ENCODE measurements at regions not wholly inside any gene's neighbourhood (a gene's known extent, or its start where the extent isn't known, plus 50 kb on each side); places are given as distances from the start of the nearest gene placed in this dataset.
A peak's percentile ranks its signal among the peaks of the same experiment; 100 is the strongest.

DNA sequence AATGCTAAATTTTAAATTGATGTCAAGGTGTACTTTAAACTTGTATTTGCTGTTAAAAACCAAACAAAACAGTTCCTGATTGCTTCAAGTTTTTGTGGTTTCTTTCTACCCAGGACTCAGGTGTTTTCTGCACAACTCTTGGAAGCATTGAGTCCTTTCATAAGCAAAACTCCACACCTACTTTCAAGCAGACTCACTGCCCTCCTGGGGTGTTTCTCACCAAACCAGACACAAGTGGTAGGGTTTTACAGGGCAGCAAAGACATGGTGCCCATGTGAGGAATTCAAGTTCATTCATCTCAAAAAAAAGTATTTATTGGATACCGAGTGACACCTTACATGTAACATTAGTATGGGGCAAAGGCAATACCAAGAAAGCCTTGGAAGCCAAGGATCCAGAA is 146.7 kb upstream of the BNIP2 start:
- DNase-seq, result no peak
- no peaks in the 10 kb centered on the region for H3K4me1 ChIP-seq (ENCODE audit: control insufficient read depth, insufficient read depth, low read length)
- H3K4me3 ChIP-seq (ENCODE audit: low read length), result no peak overlapping the region
- H3K36me3 ChIP-seq (ENCODE audit: control insufficient read depth, insufficient read depth, low read length), result no peaks in the 10 kb centered on the region
- H3K27me3 ChIP-seq (ENCODE audit: control insufficient read depth, insufficient read depth, low read length), result no peaks in the 10 kb centered on the region
- WGBS (ENCODE audit: insufficient coverage), result no CpG with 5 or more reads among the region's 1 CpG
- H3K27ac ChIP-seq (ENCODE audit: low read length), result no peak overlapping the region
- H3K9me3 ChIP-seq (replicated peaks; ENCODE audit: control insufficient read depth, low read depth, low read length), result no peaks in the 10 kb centered on the region

DNA sequence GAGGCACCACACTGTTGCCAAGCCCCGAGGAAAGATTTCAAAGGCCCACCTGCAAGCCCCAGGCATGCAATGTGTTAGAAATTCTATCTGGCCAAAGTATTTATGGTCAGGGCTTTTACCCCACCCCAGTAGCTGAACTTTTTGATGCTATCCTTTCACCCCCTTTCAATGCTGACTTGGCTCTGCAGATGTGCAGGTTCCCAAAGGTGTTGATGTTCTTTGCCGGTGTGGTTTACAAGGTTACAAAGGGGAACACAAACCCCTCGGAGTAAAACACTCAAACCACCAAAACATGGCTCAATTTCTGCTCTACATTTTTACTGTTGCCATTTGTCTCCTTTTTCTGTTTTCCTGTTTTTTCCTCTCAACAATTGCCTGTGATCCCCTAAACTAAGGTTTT is 145.4 kb upstream of the BNIP2 start:
- no peaks in the 10 kb centered on the region for H3K27me3 ChIP-seq (ENCODE audit: control insufficient read depth, insufficient read depth, low read length)
- WGBS (ENCODE audit: insufficient coverage), result no CpG with 5 or more reads among the region's 3 CpGs
- no peaks in the 10 kb centered on the region for H3K36me3 ChIP-seq (ENCODE audit: control insufficient read depth, insufficient read depth, low read length)
- no peak for DNase-seq
- H3K27ac ChIP-seq (ENCODE audit: low read length), result no peak overlapping the region
- H3K4me3 ChIP-seq (ENCODE audit: low read length), result no peak overlapping the region
- H3K4me1 ChIP-seq (ENCODE audit: control insufficient read depth, insufficient read depth, low read length), result no peaks in the 10 kb centered on the region
- no peaks in the 10 kb centered on the region for H3K9me3 ChIP-seq (replicated peaks; ENCODE audit: control insufficient read depth, low read depth, low read length)

DNA sequence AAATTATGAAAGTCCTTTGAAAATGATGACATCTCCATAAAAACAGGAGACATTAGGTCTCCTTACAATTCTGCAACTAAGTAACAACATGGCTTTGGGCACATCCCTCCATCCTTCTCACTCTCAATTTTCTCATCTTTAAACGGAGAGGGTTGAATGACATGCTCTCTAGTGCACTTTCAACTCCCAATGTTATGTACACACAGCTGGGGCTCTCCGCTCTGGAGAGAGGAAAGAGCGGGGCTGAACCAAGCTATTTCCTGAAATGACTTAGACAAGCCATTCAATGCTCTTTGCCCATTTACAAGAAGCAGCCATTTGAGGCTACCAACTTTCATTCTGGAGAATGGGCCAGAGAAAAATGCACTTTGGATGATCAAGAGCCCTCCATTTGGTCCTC is 144.2 kb upstream of the BNIP2 start:
- WGBS (ENCODE audit: insufficient coverage), result no CpG with 5 or more reads among the region's 3 CpGs

DNA sequence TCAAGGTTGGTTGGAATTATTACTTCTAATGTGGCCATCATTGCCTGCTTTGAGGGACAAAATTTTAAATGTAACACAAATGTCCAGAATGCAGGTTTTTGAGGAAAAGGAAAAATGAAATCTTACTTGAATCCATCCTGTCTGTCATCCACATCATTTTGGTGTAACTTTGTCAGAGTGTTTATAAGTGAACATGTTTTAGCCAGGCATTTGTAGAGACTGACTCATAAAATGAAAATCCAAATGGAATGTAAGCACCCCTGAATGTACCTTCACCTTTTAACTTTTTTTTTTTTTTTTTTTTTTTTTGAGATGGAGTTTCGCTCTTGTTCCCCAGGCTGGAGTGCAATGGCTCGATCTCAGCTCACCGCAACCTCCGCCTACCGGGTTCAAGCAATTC is 141.8 kb upstream of the BNIP2 start:
- Histone ChIP-seq H3K4me1 (ENCODE audit: control insufficient read depth, insufficient read depth, low read length) (no peaks in the 10 kb centered on the region), H3K27me3 (ENCODE audit: control insufficient read depth, insufficient read depth, low read length) (peaks cover 2% of the 10 kb centered on the region), H3K4me3 (ENCODE audit: low read length) (no peak overlapping the region), H3K36me3 (ENCODE audit: control insufficient read depth, insufficient read depth, low read length) (no peaks in the 10 kb centered on the region), H3K27ac (ENCODE audit: low read length) (no peak overlapping the region), H3K9me3 (replicated peaks; ENCODE audit: control insufficient read depth, low read depth, low read length) (no peaks in the 10 kb centered on the region)
- no peak for DNase-seq
- WGBS (ENCODE audit: insufficient coverage), result 96% methylated on average over 4 of the region's 5 CpGs

More for the DNA sequence above, 144.2 kb upstream of the BNIP2 start:
- no peaks in the 10 kb centered on the region for H3K36me3 ChIP-seq (ENCODE audit: control insufficient read depth, insufficient read depth, low read length)
- no peaks in the 10 kb centered on the region for H3K27me3 ChIP-seq (ENCODE audit: control insufficient read depth, insufficient read depth, low read length)
- H3K9me3 ChIP-seq (replicated peaks; ENCODE audit: control insufficient read depth, low read depth, low read length), result no peaks in the 10 kb centered on the region
- no peaks in the 10 kb centered on the region for H3K4me1 ChIP-seq (ENCODE audit: control insufficient read depth, insufficient read depth, low read length)
- no peak overlapping the region for H3K4me3 ChIP-seq (ENCODE audit: low read length)
- H3K27ac ChIP-seq (ENCODE audit: low read length), result no peak overlapping the region
- no peak for DNase-seq

DNA sequence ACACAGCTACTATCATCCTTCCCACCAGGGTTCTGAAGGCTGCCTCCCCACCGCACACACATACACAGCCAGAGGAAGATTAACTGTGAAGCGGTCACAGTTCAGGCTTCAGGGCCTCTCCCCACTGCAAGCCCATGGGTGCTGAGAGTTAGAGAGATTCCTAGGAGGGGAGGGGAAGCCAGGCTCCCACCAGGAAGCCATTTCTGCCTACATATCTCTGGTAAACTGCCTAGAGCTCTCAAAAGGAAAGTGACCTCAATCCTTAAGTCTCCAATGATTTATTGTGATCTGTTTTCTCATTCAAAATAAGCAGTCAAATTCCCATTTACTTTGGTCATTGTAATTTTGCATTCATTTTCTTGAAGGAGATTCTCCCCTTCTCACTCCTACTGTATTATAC is 141.0 kb upstream of the BNIP2 start:
- DNase-seq, result no peak
- H3K4me3 ChIP-seq (ENCODE audit: low read length), result no peak overlapping the region
- H3K36me3 ChIP-seq (ENCODE audit: control insufficient read depth, insufficient read depth, low read length), result no peaks in the 10 kb centered on the region
- no peak overlapping the region for H3K27ac ChIP-seq (ENCODE audit: low read length)
- H3K27me3 ChIP-seq (ENCODE audit: control insufficient read depth, insufficient read depth, low read length), result peaks cover 2% of the 10 kb centered on the region
- no peaks in the 10 kb centered on the region for H3K9me3 ChIP-seq (replicated peaks; ENCODE audit: control insufficient read depth, low read depth, low read length)
- WGBS (ENCODE audit: insufficient coverage), result no CpG with 5 or more reads among the region's 2 CpGs
- no peaks in the 10 kb centered on the region for H3K4me1 ChIP-seq (ENCODE audit: control insufficient read depth, insufficient read depth, low read length)

DNA sequence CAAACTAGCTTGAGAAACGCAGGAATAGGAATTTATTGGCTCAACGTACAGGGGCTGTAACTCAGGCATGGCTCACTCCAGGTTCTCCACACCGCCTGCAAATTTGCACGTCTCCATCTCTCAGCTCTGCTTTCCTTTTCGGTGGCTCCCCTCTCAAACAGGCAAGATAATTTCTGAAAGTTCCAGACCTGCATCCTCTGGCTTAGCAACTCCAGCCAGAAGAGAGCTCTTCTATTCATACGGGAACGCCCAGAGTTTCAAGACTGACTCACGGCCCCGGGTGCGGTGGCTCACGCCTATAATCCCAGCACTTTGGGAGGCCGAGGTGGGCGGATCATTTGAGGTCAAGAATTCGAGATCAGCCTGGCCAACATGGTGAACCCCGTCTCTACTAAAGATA is 139.7 kb upstream of the BNIP2 start:
- H3K9me3 ChIP-seq (replicated peaks; ENCODE audit: control insufficient read depth, low read depth, low read length), result no peaks in the 10 kb centered on the region
- 85% methylated on average over 13 of the region's 15 CpGs for WGBS (ENCODE audit: insufficient coverage)
- H3K27me3 ChIP-seq (ENCODE audit: control insufficient read depth, insufficient read depth, low read length), result peaks cover 2% of the 10 kb centered on the region
- no peak overlapping the region for H3K4me3 ChIP-seq (ENCODE audit: low read length)
- no peak for DNase-seq
- no peaks in the 10 kb centered on the region for H3K4me1 ChIP-seq (ENCODE audit: control insufficient read depth, insufficient read depth, low read length)
- H3K27ac ChIP-seq (ENCODE audit: low read length), result no peak overlapping the region
- no peaks in the 10 kb centered on the region for H3K36me3 ChIP-seq (ENCODE audit: control insufficient read depth, insufficient read depth, low read length)

DNA sequence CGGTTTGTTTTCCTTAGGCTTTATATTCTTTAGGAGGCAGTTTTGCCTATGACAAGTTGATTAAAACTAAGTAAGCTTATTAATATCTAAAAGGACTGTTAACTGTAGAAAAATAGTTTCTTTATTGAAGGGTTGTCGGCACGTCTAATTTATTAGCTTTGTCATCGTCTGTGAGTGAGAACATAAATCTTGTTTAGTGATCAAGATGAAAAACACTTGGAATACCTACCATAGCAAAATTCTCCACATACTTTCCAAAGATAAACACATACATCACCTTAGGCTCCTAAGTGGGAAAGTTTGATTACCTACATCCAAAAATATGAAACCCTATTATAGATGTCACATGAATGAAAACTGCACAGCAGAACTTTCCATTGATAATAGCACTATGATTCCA is 139.1 kb upstream of the BNIP2 start:
- H3K27me3 ChIP-seq (ENCODE audit: control insufficient read depth, insufficient read depth, low read length), result peaks cover 2% of the 10 kb centered on the region
- WGBS (ENCODE audit: insufficient coverage), result no CpG with 5 or more reads among the region's 4 CpGs
- no peaks in the 10 kb centered on the region for H3K9me3 ChIP-seq (replicated peaks; ENCODE audit: control insufficient read depth, low read depth, low read length)
- DNase-seq, result no peak
- H3K4me3 ChIP-seq (ENCODE audit: low read length), result no peak overlapping the region
- H3K36me3 ChIP-seq (ENCODE audit: control insufficient read depth, insufficient read depth, low read length), result no peaks in the 10 kb centered on the region
- no peak overlapping the region for H3K27ac ChIP-seq (ENCODE audit: low read length)
- H3K4me1 ChIP-seq (ENCODE audit: control insufficient read depth, insufficient read depth, low read length), result no peaks in the 10 kb centered on the region

DNA sequence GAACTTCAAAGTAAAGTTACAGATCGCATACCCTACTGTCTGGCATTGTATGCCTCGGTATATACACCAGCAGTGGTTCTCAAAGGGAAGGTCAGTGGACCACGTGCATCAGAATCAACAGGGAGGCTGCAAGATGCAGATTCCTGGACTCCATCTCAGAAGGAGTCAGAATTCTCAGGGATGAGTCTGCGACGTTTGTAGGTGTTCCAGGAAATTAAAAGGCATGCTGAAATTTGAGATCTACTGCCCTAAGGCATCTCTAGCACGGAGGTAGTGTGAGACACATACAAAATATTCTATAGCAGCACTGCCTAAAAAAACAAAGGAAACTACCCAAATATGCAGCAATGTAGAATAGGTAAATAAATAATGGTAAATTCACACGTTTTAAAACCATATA is 136.8 kb upstream of the BNIP2 start:
- Histone ChIP-seq H3K36me3 (ENCODE audit: control insufficient read depth, insufficient read depth, low read length) (no peaks in the 10 kb centered on the region), H3K27me3 (ENCODE audit: control insufficient read depth, insufficient read depth, low read length) (peaks cover 2% of the 10 kb centered on the region), H3K4me3 (ENCODE audit: low read length) (no peak overlapping the region), H3K27ac (ENCODE audit: low read length) (no peak overlapping the region), H3K4me1 (ENCODE audit: control insufficient read depth, insufficient read depth, low read length) (no peaks in the 10 kb centered on the region), H3K9me3 (replicated peaks; ENCODE audit: control insufficient read depth, low read depth, low read length) (no peaks in the 10 kb centered on the region)
- WGBS (ENCODE audit: insufficient coverage), result 65% methylated on average over 2 of the region's 7 CpGs
- no peak for DNase-seq

DNA sequence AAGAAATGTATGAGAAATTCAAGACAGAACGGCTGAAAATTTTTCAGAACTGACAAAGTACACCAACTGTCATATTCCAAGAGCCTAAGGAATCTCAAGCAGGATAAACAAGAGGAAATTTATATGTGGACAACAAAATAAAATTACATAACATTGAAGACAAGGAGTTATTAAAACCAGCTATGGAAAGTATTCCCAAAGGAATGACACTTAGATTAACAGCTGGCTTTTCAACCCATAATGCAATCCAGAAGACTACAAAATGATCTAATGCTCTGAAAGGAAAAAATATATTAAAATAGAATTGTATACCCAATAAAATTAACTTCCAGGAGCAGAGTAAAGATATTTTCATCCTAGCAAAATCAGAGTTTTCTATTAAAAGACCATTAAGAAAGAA is 132.2 kb upstream of the BNIP2 start:
- no peak overlapping the region for H3K27ac ChIP-seq (ENCODE audit: low read length)
- H3K4me1 ChIP-seq (ENCODE audit: control insufficient read depth, insufficient read depth, low read length), result no peaks in the 10 kb centered on the region
- no peaks in the 10 kb centered on the region for H3K9me3 ChIP-seq (replicated peaks; ENCODE audit: control insufficient read depth, low read depth, low read length)
- H3K27me3 ChIP-seq (ENCODE audit: control insufficient read depth, insufficient read depth, low read length), result peaks cover 9% of the 10 kb centered on the region
- H3K4me3 ChIP-seq (ENCODE audit: low read length), result no peak overlapping the region
- no CpG with 5 or more reads among the region's 1 CpG for WGBS (ENCODE audit: insufficient coverage)
- H3K36me3 ChIP-seq (ENCODE audit: control insufficient read depth, insufficient read depth, low read length), result no peaks in the 10 kb centered on the region
- peak; percentile 78 for DNase-seq

DNA sequence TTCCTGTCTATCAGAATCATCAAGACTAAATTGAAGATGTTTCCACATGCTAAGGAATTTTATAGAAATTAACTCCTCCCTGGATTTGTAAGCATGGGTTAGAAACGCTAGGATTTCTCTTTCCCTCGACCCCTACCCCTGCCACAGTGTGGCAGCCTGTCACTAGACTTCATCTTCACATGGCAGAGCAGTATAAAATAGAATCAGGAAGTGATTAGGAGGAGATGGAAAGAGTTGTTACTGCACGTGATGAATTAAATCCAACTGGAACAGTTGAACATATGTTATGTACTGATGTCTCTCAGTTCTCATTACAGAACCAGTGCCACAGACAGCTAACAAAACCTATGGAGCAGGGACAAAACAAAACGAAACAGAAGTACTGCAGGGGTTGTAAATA is 130.0 kb upstream of the BNIP2 start:
- no peaks in the 10 kb centered on the region for H3K4me1 ChIP-seq (ENCODE audit: control insufficient read depth, insufficient read depth, low read length)
- peak; percentile 9 for DNase-seq
- no peaks in the 10 kb centered on the region for H3K9me3 ChIP-seq (replicated peaks; ENCODE audit: control insufficient read depth, low read depth, low read length)
- no CpG with 5 or more reads among the region's 4 CpGs for WGBS (ENCODE audit: insufficient coverage)
- no peaks in the 10 kb centered on the region for H3K36me3 ChIP-seq (ENCODE audit: control insufficient read depth, insufficient read depth, low read length)
- H3K27ac ChIP-seq (ENCODE audit: low read length), result no peak overlapping the region
- peaks cover 17% of the 10 kb centered on the region for H3K27me3 ChIP-seq (ENCODE audit: control insufficient read depth, insufficient read depth, low read length)
- H3K4me3 ChIP-seq (ENCODE audit: low read length), result no peak overlapping the region

DNA sequence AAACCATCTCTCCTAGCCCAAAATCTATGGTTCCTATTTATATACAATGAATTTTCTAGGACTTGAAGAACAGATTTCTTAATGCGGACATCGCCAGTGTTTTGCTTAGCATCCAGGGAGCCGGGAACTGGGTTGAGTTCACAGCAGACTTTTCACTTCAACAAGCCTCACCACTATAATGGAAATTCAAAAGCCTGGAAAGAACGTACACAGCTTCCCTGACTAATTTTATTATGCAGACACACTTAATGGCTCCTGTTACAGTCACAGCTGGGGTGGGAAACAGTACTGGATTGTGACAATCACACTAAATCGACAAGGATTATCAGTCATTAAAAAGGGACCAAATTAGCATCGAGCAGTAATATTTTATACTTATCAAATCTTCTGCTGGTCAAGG is 129.2 kb upstream of the BNIP2 start:
- H3K27ac ChIP-seq (ENCODE audit: low read length), result no peak overlapping the region
- no peaks in the 10 kb centered on the region for H3K9me3 ChIP-seq (replicated peaks; ENCODE audit: control insufficient read depth, low read depth, low read length)
- H3K4me1 ChIP-seq (ENCODE audit: control insufficient read depth, insufficient read depth, low read length), result no peaks in the 10 kb centered on the region
- no peaks in the 10 kb centered on the region for H3K36me3 ChIP-seq (ENCODE audit: control insufficient read depth, insufficient read depth, low read length)
- no peak overlapping the region for H3K4me3 ChIP-seq (ENCODE audit: low read length)
- 60% methylated on average over 1 of the region's 6 CpGs for WGBS (ENCODE audit: insufficient coverage)
- H3K27me3 ChIP-seq (ENCODE audit: control insufficient read depth, insufficient read depth, low read length), result peaks cover 17% of the 10 kb centered on the region
- DNase-seq, result peak; percentile 22
